ENCODE measurements at regions not wholly inside any gene's neighbourhood (a gene's known extent, or its start where the extent isn't known, plus 50 kb on each side); places are given as distances from the start of the nearest gene placed in this dataset.

- Histone ChIP-seq H3K4me2 (ENCODE audit: low read depth, low read length) (no peak overlapping the region), H3K36me3 (replicated peaks in 1 of 2; ENCODE audit: control insufficient read depth in 1 of 2, insufficient read depth in 2 of 2, low read length in 2 of 2) (no peaks in the 10 kb centered on the region), H3K4me1 (ENCODE audit: insufficient read depth, low read length) (no peaks in the 10 kb centered on the region), H3K27me3 (ENCODE audit: control insufficient read depth in 1 of 2, insufficient read depth in 2 of 2, low read length in 2 of 2) (no peaks in the 10 kb centered on the region), H2AFZ (ENCODE audit: low read length) (no peak overlapping the region), H4K20me1 (ENCODE audit: insufficient read depth, low read length) (no peaks in the 10 kb centered on the region), H3K9me3 (ENCODE audit: low read length) (no peaks in the 10 kb centered on the region), H3K27ac (ENCODE audit: extremely low read length, insufficient read depth, low read length) (no peak overlapping the region), H3K4me3 (replicated peaks in 1 of 3; ENCODE audit: insufficient read depth in 1 of 3, low read depth in 2 of 3, low read length in 3 of 3) (no peak overlapping the region), H3K79me2 (ENCODE audit: insufficient read depth, low read length) (no peaks in the 10 kb centered on the region), H3K9ac (ENCODE audit: insufficient read depth, low read depth, low read length) (no peak overlapping the region)
- FAIRE-seq (no peak), DNase-seq (ENCODE audit: low spot score) (no peak), ATAC-seq (no peak)
- ChIA-PET POLR2A (no interaction called here), CTCF (ENCODE audit: low intra/inter-chr PET ratio, low total read pairs) (no interaction called here)
- in situ Hi-C loops (cut with HindIII; ENCODE audit: extremely low pct_ligation_motif_present, low pct_unique_long_range_greater_than_20kb) = no loop called here
- 2% methylated on average over 2 of the region's 2 CpGs for WGBS (ENCODE audit: low lambda C conversion rate)
- no TSS peak for BruUV-seq (replicated peaks)
- intact Hi-C loops (cut with micrococcal nuclease; ENCODE audit: unreplicated experiment) = no loop called here
- TF ChIP-seq DPF2 (CRISPR knock-in tag; IDR thresholded peaks at IDR 0.05; ENCODE audit: borderline replicate concordance, low read depth) (no peak), STAT5B (CRISPR knock-in tag; IDR thresholded peaks at IDR 0.05) (no peak), ZUFSP (CRISPR knock-in tag; IDR thresholded peaks at IDR 0.05; ENCODE audit: borderline replicate concordance) (no peak), ZNF382 (CRISPR knock-in tag; IDR thresholded peaks at IDR 0.05; ENCODE audit: borderline replicate concordance) (no peak), SYNCRIP (IDR thresholded peaks at IDR 0.05; ENCODE audit: insufficient read depth, low read depth, low read length) (no peak), E2F5 (CRISPR knock-in tag; conservative IDR thresholded peaks at IDR 0.05) (no peak), ZNF782 (CRISPR knock-in tag; IDR thresholded peaks at IDR 0.05; ENCODE audit: borderline replicate concordance) (no peak), ZNF318 (CRISPR knock-in tag; IDR thresholded peaks at IDR 0.05) (no peak), PHF20 (CRISPR knock-in tag; IDR thresholded peaks at IDR 0.05) (no peak), ZNF790 (CRISPR knock-in tag; IDR thresholded peaks at IDR 0.05; ENCODE audit: borderline replicate concordance) (no peak), NCOA1 (CRISPR knock-in tag; IDR thresholded peaks at IDR 0.05) (no peak), ZNF160 (CRISPR knock-in tag; IDR thresholded peaks at IDR 0.05) (no peak), KDM6A (CRISPR knock-in tag; IDR thresholded peaks at IDR 0.05; ENCODE audit: low read depth) (no peak), ATF1 (CRISPR knock-in tag; IDR thresholded peaks at IDR 0.05) (no peak), ZNF12 (CRISPR knock-in tag; IDR thresholded peaks at IDR 0.05) (no peak), KLF9 (CRISPR knock-in tag; IDR thresholded peaks at IDR 0.05; ENCODE audit: low read depth) (no peak)
Observed at GRCh38 chr5:158545949-158546530, 553.7 kb downstream of the EBF1 start.
